ENCODE measurements at regions not wholly inside any gene's neighbourhood (a gene's known extent, or its start where the extent isn't known, plus 50 kb on each side); places are given as distances from the start of the nearest gene placed in this dataset.

DNA sequence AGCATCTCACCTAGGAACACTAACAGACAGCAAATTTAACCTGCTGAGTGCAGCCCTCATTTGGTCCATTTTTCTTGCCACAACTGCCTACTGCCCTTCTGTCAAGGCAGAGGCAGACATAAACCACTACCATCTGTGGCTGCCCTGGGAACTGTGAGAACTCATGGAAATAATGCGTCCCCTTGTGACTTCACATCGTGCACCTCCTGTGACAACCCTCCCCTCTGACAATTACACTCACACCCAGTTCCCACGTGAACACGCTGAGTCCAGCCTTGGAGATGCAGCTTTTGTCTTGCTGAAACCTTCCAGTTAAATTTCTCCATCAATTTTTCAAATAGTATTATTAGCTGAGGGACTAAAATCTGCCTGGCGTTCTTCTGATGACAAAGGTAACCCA, 193.1 kb upstream of the KLF14 start:
- DNase-seq (ENCODE audit: low spot score): no peak

- peak; percentile 70 for DNase-seq (ENCODE audit: low spot score)
These were observed 193.6 kb upstream of the KLF14 start for GRCh38 chr7:130927564-130927963.

GRCh38 chr7:130929896-130930659, 196.1 kb upstream of the KLF14 start:
- peak; percentile 79 for DNase-seq (ENCODE audit: low spot score)

- DNase-seq (ENCODE audit: low spot score): no peak
These were observed 196.7 kb upstream of the KLF14 start for GRCh38 chr7:130930681-130931080.

- no peak for DNase-seq (ENCODE audit: low spot score)
These were observed 197.4 kb upstream of the KLF14 start for GRCh38 chr7:130931423-130931822.

DNA sequence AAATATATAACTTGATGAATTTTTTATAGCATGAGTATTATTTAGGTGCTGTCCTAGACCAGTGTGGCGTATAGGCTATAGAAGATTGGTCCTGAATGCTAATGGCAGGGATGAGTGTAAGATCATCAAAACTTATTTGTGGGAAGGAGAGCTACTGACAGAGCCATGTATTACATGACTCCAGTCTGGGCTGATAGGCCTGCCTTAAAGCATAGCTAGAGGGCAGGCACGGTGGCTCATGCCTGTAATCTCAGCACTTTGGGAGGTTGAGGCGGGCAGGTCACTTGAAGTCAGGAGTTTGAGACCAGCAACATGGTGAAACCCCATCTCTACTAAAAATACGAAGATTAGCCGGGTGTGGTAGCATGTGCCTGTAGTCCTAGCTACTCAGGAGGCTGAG, 198.1 kb upstream of the KLF14 start:
- DNase-seq (ENCODE audit: low spot score): no peak

GRCh38 chr7:130932667-130933432, 198.8 kb upstream of the KLF14 start:
- no peak for DNase-seq (ENCODE audit: low spot score)

DNA sequence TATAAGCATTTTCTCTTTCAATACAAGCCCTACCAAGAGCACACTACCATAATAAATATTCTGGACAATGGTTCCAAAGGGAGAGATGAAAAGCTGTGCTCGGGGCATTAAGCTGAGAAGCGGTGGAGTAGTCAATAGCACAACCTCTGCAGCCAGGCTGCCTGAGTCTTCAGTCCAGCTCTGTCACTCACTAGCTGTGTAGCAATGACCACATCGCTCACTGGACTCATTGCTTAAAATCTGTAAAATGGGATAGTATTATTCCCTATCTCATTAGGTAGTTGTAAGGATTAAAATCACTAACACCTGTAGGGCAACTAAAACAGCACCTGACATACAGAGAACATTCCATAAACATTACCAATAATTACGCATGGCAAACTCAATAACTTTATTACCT, 199.9 kb upstream of the KLF14 start:
- no peak for DNase-seq (ENCODE audit: low spot score)

DNA sequence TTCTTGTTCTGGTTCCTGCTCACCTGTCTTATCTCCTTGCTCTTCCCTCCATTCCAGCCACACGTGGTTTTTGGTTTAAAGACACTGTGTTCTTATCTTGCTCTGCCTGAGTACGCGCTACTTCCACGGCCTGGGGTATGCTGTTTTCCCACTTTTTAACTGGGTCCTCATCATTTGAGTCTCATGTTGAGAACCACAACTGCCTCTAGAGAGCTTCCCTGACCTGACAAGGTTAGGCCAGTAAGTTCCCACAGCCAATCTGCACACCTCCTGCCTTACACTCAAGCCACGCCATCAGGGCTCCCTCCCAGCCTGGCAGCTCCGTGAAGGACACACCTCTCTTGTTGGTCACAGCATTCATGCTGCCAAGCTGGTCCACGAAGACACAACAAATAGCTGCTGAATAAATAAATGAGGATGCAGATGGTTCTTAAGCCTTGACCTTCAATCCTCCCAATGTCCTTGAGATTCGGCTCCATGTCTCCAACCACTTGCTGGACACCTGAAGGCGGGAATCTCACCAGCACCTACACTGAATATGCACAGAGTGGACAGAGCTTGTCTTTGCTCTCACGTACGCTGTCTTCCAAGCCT, 201.7 kb upstream of the KLF14 start:
- no peak for DNase-seq (ENCODE audit: low spot score)

- DNase-seq (ENCODE audit: low spot score): no peak
These were observed 202.4 kb upstream of the KLF14 start for GRCh38 chr7:130936202-130936931.

- DNase-seq (ENCODE audit: low spot score): no peak
These were observed 203.0 kb upstream of the KLF14 start for GRCh38 chr7:130937016-130937415.

- no peak for DNase-seq (ENCODE audit: low spot score)
These were observed 203.8 kb upstream of the KLF14 start for GRCh38 chr7:130937830-130938229.

DNA sequence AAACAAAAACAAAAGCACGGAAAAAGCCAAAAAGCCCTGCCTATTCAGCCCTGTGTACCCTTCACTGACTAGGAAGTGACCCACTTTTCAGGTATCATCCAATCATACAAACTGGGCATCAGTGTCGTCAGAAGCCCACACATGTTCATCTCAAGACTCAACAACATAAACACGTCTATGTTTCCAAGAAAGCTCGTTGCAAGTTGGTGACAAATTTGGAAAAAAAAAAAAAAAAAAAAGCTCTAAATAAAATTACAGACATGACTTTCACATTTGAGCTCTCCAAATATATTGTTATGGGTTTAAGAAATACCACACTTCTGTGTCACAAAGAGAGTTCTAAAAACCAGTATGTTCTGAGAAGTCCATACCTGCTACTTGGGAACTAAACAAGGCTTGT, 204.7 kb upstream of the KLF14 start:
- DNase-seq (ENCODE audit: low spot score): no peak

GRCh38 chr7:130939321-130940095, 205.5 kb upstream of the KLF14 start:
- DNase-seq (ENCODE audit: low spot score): peak; percentile 46

GRCh38 chr7:130940326-130940725, 206.3 kb upstream of the KLF14 start:
- DNase-seq (ENCODE audit: low spot score): no peak

DNA sequence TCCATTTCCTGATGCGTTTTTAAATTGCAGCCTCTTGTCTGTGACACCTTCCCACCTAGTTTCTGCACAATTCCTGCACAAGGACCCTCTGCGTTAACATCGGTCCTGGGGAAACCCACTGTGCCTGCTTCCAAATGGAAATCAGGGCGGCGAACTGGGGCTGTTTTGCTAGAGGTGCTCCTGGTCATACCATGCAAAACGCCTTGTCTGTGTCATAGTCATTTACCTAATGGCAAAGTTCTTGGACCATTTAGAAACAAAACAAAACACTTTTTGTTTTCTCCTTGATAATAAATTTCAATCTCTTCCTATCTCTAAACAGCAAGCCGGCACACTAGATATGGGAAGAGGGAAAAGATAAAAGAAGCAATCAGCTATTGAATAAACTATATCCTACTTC, 206.9 kb upstream of the KLF14 start:
- peak; percentile 33 for DNase-seq (ENCODE audit: low spot score)

DNA sequence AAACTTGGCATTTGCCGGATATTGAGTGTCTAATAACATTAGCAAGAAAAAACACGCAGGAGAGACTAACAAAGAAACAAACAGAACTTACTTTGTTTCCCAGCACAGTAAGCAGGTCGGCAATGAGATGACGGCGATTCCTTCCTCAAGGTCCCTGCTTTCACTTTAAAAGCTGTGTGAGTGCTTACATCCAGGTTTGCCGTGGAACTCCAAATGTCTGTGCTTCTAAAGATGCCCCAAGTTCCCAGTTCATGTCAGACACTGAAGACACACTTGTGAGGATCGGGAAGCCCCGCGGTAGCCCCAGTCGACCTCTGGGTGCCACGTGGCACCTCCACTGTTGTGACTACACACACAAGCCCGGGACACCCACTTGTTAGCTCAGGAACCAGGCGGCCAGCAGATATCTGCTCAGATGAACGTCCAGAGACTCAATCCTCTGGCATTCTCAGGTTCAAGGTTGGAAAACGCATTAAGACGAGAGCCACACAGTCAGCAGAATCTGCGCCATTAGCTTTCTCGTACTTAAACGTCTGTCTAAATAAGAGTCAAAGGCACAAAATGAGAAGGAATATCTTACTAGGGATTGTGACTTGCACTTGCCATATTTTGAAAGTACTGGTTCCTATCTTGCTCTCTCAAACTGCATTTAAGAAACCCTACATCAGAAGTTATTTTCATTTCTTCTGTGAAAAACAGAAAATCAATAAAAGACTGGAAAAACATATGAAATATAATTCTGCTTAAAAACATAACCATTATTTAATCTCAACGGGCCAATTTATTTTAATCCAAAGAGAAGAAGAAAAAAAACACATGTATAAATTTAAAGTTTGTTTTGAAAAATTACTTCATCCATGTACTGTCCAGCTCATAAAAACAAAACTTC, 207.6 kb upstream of the KLF14 start:
- peak; percentile 84 for DNase-seq (ENCODE audit: low spot score)

GRCh38 chr7:130942211-130942964, 208.4 kb upstream of the KLF14 start:
- peak; percentile 80 for DNase-seq (ENCODE audit: low spot score)

- DNase-seq (ENCODE audit: low spot score): peak; percentile 74
These were observed 209.4 kb upstream of the KLF14 start for GRCh38 chr7:130943336-130943901.

DNA sequence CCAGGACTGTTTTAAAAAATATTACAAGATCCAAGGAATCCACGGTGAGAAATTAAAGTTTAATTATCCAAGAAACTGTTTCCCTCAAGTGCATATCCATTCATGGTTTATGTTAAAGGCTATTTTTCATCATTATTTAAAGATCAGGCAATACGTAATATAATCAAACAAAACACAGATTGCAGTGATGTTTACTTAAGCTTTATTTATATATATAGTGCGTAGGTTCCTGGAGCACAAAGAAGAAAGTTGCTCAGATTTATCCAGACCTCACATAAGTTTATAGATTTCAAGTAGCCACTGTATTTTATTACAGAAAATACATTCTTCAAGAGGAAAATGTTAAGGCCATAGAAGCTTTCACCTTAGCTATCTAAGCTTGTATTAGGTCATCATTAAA, 210.0 kb upstream of the KLF14 start:
- DNase-seq (ENCODE audit: low spot score): no peak

Data from kidney tubule cell (primary cell).